NCI-H1092 treated with DMSO at 0.1 percent for 48 hours (cell line): ENCODE measurements at regions not wholly inside any gene's neighbourhood (a gene's known extent, or its start where the extent isn't known, plus 50 kb on each side); places are given as distances from the start of the nearest gene placed in this dataset.

ENCODE experiments used
- DNase-seq: peaks from one replicate; lab custom pipeline; 2025; lab: John Stamatoyannopoulos, UW

- no peak for DNase-seq
Observed at GRCh38 chr11:28476864-28477263, 368.7 kb downstream of the METTL15 start.

- DNase-seq = peak; percentile 5
Observed at GRCh38 chr11:28476049-28476448, 367.9 kb downstream of the METTL15 start.

GRCh38 chr11:28472904-28473303 is 364.7 kb downstream of the METTL15 start:
- DNase-seq = no peak

- DNase-seq = no peak
Observed at GRCh38 chr11:28471537-28471936, 363.3 kb downstream of the METTL15 start.

- no peak for DNase-seq
Observed at GRCh38 chr11:28470180-28470579, 362.0 kb downstream of the METTL15 start.

- DNase-seq = no peak
Observed at GRCh38 chr11:28466506-28466905, 358.3 kb downstream of the METTL15 start.

- DNase-seq = no peak
Observed at GRCh38 chr11:28464252-28464867, 356.2 kb downstream of the METTL15 start.

- no peak for DNase-seq
Observed at GRCh38 chr11:28463826-28464225, 355.6 kb downstream of the METTL15 start.

GRCh38 chr11:28461846-28462245 is 353.7 kb downstream of the METTL15 start:
- no peak for DNase-seq

- no peak for DNase-seq
Observed at GRCh38 chr11:28461338-28461737, 353.1 kb downstream of the METTL15 start.

GRCh38 chr11:28460348-28460747 is 352.2 kb downstream of the METTL15 start:
- no peak for DNase-seq

- no peak for DNase-seq
Observed at GRCh38 chr11:28459912-28460311, 351.7 kb downstream of the METTL15 start.

- DNase-seq = no peak
Observed at GRCh38 chr11:28457481-28458065, 349.4 kb downstream of the METTL15 start.

GRCh38 chr11:28448186-28448585 is 340.0 kb downstream of the METTL15 start:
- no peak for DNase-seq

- no peak for DNase-seq
Observed at GRCh38 chr11:28447226-28447625, 339.0 kb downstream of the METTL15 start.

GRCh38 chr11:28442131-28442530 is 333.9 kb downstream of the METTL15 start:
- DNase-seq = no peak

- no peak for DNase-seq
Observed at GRCh38 chr11:28439403-28439802, 331.2 kb downstream of the METTL15 start.

GRCh38 chr11:28420099-28420498 is 311.9 kb downstream of the METTL15 start:
- DNase-seq = no peak

- DNase-seq = no peak
Observed at GRCh38 chr11:28417601-28418323, 309.6 kb downstream of the METTL15 start.

GRCh38 chr11:28412029-28412428 is 303.8 kb downstream of the METTL15 start:
- no peak for DNase-seq

- DNase-seq = no peak
Observed at GRCh38 chr11:28401446-28401845, 293.3 kb downstream of the METTL15 start.

GRCh38 chr11:28400331-28401100 is 292.3 kb downstream of the METTL15 start:
- no peak for DNase-seq

- no peak for DNase-seq
Observed at GRCh38 chr11:28393348-28393747, 285.2 kb downstream of the METTL15 start.
